GM10266 (cell line): ENCODE measurements at regions not wholly inside any gene's neighbourhood (a gene's known extent, or its start where the extent isn't known, plus 50 kb on each side); places are given as distances from the start of the nearest gene placed in this dataset.

Experiments used
- DNase-seq: peaks from one replicate; pipeline ENCODE4 v3.0.0; 2012; ENCODE audit errors: extremely low spot score
- CTCF ChIP-seq: IDR thresholded peaks from 2 replicates; pipeline ENCODE4 v1.5.1; 2012; ENCODE audit warnings: mild to moderate bottlenecking, low read depth; ENCODE audit not compliant: control insufficient read depth, insufficient read depth; ENCODE audit errors: missing control alignments

- TF ChIP-seq CTCF: no peak
- DNase-seq: no peak
Measured at GRCh38 chr11:15493066-15493465, 378.3 kb downstream of the INSC start.

- no peak for TF ChIP-seq CTCF
- no peak for DNase-seq
Measured at GRCh38 chr11:15493921-15494620, 379.3 kb downstream of the INSC start.

GRCh38 chr11:15494740-15495139, 380.0 kb downstream of the INSC start:
- DNase-seq: no peak
- TF ChIP-seq CTCF: no peak

GRCh38 chr11:15495462-15495861, 380.7 kb downstream of the INSC start:
- no peak for TF ChIP-seq CTCF
- no peak for DNase-seq

GRCh38 chr11:15497366-15497765, 382.6 kb downstream of the INSC start:
- TF ChIP-seq CTCF: no peak
- DNase-seq: no peak

GRCh38 chr11:15499674-15500073, 385.0 kb downstream of the INSC start:
- TF ChIP-seq CTCF: no peak
- no peak for DNase-seq

- no peak for TF ChIP-seq CTCF
- DNase-seq: no peak
Measured at GRCh38 chr11:15500643-15501042, 385.9 kb downstream of the INSC start.
